GM19455 (cell line): ENCODE measurements at regions not wholly inside any gene's neighbourhood (a gene's known extent, or its start where the extent isn't known, plus 50 kb on each side); places are given as distances from the start of the nearest gene placed in this dataset.

Experiments
- ATAC-seq: cut with Tn5 transposase; IDR thresholded peaks from one replicate; pipeline ENCODE4 v1.9.1; 2021; ENCODE audit not compliant: unreplicated experiment

DNA sequence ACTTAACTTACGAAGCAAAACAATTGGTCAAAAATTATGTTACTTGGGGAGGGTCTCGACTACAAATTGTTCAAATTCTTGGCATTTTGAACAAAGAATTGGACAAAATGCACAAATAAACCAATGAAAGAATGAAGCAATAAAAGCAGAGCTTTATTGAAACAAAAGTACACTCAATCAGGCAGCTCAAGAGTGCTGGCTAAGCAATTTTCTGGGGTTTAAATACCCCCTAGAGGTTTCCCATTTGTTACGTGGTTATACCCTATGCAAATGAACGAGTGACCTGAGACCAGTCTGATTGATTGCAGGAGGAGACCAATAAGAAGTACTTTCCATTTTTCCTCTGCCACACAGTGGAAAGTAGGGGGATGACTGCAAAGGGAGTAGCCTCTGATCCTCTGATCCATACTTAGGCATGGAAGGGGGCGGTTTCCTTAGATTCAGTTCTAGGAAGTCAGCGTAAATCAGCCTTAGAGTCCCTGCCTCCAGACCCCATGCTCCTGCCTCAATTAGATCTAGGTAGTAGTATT, 228.6 kb downstream of the EFNB2 start:
- ATAC-seq: no peak

DNA sequence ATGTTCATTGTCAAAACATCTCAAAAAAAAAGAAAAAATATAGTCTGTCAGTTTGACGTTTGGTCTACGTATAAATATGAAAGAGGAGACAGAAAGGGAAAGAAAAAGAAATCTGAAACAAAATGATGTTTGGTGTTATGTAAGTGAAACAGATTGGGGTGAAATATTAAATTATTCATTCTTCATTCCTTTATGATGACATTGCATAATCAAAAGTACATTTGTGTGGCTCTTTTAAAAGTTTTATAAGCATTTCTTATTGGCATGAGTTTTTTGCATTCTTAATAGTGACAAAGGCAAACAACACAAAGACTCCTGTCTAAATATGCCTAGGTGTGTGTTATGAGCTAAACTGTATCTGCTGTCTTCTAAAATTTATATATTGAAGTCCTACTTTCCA, 232.6 kb downstream of the EFNB2 start:
- ATAC-seq: no peak

DNA sequence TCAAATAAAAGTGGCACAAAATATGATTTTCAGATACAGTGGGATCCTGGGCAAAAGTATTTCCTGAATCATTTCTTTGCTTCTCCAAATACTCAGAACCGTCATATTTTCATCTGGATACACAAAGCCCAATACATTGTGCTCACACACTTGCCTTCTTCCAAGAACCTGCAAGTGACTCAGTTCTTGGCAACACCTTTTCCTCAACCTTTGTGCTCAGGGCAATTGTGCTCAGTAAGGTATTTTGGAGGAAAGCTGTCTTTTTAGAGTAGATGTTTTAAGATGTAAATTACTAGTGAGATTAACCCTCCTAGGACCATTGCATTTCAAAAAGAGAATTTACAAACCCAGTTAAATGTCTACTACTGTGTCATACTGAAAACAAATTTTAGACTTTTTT, 233.5 kb downstream of the EFNB2 start:
- no peak for ATAC-seq

DNA sequence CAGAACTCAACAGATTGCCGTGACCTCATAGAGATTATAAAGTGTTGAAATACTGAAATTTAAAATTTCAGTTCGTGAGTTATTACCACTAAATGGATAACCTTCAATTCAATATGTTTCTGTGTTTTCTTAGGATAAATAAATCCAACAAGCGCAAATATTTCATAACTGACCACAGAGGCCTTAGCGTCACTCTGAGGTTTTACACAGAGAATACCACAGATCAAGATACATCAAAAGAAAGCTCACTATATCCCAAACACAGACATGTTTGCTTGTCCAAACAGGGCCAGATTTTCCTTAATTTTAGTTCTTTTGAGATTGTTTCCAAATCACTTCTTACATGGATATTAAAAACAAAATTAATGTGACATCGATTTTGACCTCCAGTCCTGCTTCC, 235.8 kb downstream of the EFNB2 start:
- no peak for ATAC-seq

DNA sequence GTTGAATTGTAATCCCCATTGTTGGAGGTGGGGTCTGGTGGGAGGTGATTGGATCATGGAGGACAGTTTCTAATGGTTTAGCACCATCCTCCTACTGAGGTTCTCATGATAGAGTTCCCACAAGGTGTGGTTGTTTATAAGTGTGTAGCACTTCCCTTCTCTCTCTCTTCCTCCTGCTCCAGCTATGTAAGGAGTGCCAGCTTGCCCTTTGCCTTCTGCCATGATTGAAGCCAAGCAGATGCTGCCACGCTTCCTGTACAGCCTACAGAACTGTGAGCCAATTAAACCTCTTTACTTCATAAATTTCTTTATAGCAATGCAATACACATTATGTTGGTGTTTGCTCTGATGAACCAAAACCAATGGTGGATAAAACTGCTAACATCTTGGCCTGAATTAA, 238.2 kb downstream of the EFNB2 start:
- ATAC-seq: no peak

DNA sequence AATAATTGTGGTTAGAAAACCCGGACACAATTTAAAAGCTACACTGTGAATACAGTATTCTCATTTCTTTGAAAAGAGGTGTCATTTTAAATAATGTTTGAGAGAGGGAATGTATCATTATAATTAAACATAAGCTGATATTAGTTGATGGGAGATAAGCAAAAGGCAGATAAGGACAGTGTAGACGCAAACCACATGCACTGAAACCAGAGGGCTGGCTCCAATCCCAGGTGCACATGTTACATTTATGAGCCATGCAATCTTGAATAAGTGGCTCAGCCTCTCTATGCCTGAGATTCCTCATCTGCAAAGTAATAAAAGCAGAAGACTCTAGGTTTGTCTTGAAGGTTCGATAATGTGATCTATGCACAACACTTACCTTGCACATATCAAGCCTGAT, 238.7 kb downstream of the EFNB2 start:
- no peak for ATAC-seq

DNA sequence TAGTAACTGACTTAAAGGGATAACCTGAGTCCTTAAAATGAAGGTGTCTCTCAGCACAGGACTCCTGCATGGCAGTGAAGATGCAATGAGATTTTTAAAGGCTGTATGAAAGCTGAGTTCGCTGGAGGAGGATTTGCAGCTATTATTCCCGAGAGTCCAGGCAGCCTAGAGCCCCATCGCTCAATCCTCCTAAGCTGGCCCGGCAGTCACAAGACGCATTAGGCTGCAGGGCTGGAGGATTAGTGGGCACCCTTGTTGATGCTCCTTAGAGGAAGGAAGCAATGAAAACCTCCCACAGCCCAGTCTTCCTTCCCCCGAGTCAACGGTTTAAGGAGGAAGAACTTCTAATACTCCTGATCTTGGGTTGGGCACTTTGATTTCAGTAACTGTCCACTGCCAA, 239.5 kb downstream of the EFNB2 start:
- ATAC-seq: no peak

DNA sequence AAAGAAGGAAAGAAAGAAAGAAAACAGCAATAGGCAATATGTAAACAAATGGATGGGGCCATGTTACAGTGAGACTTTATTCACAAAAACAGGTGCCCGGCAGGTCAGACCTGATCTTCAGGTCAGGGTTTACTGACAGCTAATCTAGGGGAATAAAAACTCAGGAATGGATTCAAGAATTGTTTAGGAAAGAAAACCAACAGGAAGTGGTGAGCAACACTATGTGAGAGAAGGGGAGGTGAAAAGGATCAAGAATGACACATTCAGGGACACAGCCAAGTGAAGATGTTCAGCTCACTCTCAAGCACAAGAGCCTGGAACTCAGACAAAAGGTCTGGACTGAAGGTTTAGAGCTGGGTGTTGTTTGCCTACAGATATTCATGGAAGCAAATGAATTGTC, 244.5 kb downstream of the EFNB2 start:
- ATAC-seq: no peak

DNA sequence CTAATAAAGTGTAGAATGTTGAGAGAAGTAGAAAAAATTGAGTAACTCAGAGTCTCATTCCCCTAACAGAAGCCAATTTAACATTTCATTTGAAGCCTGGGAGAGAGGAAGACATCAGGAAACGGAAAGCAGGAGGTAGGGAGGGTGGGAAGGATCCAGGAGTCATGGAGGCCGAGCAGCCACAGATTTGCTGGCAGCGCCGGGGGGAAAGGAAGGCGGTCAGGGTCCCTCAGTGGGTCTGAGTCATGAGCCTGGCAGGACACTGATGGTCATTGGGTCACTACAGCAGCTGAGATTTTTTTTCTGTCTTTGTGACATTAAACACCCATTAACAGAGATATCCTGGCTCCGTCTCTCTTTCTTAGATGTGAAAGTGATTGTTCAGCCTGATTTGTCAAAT, 248.1 kb downstream of the EFNB2 start:
- ATAC-seq: no peak

DNA sequence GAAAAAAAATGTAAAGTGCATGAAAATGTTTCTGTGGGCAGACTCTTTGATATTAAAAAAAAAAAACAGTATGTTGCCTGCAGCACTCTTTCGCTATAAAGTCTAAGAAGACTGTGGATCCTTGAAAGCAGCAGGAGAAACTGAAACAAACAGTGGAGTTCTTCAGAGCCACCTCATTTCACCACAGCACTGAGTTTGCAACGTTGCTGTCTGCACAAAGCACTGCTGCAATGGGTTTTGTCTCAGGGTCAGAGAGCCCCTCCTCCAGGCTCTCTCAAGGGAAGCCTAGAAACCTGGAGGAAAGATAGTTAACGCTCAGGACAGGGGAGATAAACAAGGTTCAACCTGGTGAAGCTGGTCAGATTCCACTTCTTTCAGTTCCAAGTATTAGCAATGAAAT, 248.7 kb downstream of the EFNB2 start:
- no peak for ATAC-seq

DNA sequence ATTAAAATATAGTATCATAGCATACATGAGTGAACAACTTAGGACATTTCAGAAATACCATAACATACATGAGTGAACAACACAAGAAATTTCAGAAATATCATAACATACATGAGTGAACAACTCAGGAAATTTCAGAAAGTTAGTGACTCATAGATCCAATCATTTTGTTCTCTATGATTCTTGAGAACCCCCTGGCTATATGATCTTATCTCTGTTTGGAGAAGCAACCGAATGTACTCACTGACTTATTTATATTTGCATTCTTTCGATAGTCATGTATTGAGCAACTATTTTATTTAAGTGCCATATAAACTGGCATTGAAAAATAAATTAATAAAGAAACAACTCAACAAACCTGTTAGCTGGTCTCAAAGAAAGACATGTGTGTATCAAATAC, 251.1 kb downstream of the EFNB2 start:
- no peak for ATAC-seq

DNA sequence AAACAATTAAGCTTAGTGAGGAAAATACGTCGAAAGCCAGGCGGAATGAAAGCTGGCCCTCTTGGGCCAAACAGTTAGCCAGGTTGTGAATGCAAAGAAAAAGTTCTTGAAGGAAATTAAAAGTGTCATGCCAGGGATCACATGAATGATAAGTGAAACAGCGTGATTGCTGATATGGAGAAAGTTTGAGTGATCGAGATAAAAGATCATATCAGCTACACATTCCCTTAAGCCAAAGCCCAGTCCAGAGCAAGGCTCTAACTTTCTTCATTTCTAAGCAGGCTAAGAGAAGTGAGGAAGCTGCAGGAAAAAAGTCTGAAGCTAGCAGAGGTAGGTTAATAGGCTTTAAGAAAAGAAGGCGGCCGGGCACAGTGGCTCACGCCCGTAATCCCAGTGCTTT, 254.0 kb downstream of the EFNB2 start:
- no peak for ATAC-seq

DNA sequence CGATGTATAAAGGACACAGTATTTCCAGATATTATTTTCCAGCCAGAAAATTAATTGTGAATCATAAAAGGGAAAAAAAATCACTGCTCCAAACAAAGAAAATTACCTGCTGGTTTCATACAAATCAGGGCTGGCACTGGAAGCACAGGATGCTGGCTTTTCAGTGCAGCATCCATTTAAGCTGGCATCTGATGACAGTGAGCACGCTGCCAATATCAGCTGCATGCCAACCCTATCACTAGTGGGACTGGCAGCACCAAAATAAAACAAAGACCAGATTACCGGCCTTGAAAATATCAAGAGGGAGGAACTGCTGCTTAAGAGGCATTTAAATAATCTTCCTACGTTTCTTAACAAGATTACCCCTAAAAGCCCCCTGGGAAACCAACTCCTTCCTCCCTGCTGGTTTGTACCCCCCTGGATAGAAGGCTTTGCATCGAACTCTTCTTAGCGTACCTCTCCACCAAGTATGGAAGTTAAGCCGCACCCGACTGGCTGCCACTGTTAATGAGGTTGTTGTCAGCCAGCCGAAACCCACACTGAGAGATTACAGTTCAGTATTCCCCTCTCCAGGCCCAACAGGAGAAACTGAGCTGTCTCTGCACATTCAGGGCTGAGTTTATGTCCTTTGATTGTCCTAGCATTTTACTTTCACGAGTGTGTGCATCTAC, 257.8 kb downstream of the EFNB2 start:
- ATAC-seq: no peak

DNA sequence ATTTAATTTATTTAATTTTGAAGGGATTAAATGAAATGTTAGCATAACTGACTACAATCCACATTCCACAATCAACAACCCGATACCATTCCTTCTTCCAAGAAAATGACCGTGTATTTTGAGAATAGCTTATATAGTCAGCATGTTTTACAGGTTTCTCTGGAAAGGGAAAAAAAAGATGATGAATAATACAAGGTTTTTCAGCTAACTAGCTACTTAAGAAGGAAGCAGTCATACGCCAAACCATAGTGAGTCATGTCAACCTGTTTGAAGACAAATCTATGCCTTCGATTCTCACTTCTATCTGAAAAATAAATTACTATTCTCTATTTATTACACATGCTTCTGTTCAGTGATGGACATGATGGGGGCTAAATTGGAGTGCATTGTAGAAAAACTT, 258.6 kb downstream of the EFNB2 start:
- ATAC-seq: no peak

DNA sequence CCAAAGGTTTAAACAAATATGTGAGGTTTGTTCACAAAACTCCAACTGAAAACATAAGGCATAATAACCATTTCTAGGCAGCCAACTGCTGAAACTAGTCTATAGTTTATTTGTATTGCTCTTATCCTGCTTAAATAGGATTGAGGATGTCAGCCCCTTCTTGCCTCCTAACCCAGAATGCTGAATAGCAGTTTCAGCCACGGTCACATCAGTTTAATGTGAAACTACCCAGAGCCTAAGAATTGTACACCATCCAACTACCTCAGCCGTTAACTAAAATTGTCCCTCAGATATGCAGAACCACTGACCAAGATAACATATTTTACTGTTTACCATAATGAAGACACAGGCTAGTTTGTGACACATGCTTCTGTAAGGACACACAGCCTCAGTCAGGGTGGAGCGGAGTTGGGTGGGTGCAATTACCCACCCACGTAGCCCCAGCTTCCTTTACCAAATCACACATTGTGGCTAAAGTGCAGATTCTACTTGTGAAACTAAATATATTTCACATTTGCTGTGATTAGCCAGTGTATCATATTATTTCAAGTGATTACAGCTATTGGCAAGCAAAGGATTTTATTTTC, 259.9 kb downstream of the EFNB2 start:
- ATAC-seq: no peak

DNA sequence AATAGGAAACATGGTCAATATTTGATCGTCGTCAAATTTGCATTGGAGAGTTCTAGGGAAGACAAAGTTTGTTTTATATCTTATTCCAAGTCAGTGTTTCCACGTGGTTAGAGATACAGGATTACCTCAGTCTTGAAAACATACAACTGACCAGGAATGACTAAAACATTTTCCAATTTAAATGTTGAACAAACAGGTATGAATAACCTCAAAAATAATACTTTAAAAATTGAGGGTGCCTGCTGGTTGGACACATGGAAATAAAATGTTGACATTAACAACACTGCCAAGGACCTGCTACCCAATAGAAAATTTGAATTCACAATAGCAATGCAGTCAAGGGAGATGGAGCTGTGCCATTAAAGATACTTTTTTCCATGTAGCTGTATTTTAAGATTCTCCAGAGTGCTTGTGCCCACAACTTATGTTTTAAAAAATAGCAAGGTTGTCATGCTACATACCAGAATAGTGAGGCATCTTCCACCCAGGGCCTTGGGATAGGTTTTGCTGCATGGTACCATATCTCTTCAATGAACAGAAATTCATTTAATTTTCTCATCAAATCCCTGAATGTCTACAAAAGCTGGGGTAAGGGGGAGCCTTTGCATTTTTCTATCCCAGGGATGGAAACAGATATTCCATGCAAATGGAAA, 260.8 kb downstream of the EFNB2 start:
- ATAC-seq: no peak

DNA sequence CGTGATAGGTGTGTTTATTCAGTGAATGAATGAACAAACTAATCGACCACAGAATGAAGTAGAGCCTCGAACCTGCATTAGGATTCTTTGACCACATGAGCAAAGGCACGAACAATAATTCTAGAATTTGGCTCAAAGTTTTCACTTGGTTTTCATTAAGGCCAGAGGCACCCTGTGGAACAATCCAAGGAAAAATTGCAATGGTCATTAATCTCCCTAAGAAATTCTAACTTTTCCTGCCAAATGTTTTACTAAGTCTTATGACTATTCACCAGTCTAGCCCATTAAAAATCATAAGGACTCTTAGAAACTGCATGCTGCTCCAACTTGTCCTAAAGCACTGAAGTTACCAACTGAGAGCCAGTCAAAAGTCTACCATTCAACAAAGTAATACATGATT, 271.7 kb downstream of the EFNB2 start:
- ATAC-seq: no peak

DNA sequence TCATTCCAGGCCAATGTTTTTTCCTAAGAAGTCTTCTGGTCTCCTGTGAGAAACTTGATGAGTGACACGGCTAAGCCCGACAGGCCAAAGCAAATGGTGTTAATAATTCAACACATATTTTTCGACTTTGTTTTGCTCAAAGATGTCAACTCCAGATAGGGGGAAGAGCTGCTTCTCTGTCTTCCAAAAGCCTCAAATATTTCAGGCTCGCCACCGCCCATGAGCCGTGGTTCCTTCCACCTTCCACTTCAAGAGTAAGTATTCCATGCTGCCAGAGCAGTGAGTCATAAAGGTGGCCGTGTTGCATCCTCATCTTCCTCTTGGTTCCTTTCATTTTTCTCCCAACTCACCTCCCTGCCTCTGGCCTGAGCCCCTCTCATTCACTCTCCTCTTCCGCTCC, 272.6 kb downstream of the EFNB2 start:
- no peak for ATAC-seq

DNA sequence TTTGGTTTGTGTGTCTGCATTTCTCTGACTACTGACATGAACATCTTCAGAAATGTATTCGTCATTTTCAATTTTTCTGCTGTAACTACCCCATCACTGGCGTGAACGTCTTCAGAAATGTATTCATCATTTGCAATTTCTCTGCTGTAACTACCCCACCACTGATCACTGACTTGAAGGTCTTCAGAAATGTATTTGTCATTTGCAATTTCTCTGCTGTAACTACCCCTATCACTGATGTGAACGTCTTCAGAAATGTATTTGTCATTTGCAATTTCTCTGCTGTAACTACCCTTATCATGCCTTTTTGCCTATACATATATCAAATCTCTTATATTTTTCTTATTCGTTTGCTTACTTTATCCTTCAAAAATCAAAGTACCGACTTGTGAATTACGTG, 274.0 kb downstream of the EFNB2 start:
- ATAC-seq: no peak

DNA sequence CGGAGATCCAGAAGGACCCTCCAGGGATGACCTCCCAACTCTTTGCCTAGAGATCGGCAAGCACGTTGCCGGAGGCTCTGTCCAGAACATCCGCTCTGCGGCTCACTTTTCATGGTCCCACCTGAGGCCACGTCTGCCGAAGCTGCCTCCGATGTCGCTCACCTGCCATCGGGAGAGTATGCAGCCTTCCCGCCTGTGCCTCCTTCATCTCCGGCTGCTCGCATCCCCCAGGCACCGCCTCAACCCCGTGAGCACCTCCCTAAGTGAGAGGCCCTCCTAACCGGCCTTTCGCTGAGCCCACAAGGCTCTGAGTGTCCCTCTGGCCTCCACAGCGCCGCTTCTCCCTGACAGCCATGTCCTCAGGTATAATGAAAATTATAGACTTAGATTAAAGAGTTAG, 275.1 kb downstream of the EFNB2 start:
- ATAC-seq: no peak

DNA sequence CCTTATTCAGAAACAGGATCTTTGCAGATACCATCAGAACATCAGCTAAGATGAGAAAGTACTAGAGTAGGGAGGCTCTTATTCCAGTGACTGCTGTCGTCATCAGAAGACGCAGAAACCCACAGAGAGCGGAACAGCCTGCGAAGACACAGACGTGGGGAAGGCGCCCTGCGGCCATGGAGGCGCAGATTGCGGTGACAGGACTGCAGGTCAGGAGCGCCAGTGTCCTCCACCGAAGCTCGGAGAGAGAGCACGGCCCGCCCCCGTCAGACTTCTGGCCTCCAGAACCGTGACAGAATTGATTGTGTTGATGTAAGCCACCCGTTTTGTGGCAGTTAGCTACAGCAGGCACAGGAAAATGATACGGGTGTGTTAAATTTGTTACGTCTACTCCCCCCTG, 275.5 kb downstream of the EFNB2 start:
- ATAC-seq: no peak

DNA sequence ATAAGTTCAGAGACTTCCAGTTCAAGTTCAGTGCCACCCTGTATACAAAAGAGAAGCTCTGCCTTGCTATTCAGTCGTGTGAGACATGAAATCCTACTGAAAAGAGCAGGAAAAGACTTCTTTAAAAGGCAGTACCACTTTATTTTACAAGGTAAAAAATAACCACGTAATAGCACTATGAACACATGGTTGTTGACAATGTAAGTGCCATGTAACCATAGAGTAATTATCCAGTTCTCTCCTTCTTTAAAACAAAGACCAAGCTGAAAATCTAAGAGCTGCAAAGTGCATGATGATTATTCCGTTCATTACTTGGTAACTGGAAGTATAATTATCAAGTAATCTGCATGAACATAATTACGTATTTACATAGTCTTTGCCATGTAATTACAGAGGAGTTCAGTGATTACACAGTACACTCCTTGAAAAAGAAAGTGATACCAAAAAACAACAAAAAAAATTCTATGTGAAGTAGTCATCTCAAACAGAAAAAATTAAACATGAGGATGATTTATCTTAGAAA, 288.7 kb downstream of the EFNB2 start:
- no peak for ATAC-seq
